BLaER1 treated with 17β-estradiol and CSF1 and Interleukin-3, amounts not matched to agents 10 nM and 100 nM (cell line): ENCODE measurements at regions not wholly inside any gene's neighbourhood (a gene's known extent, or its start where the extent isn't known, plus 50 kb on each side); places are given as distances from the start of the nearest gene placed in this dataset.

Experiments used
- H3K27ac ChIP-seq, 11 experiments: shearing (Covaris generic); formaldehyde crosslinking; 2 replicates each; pipeline ENCODE4 v1.8.1; 2022
- H3K27me3 ChIP-seq, 11 experiments: shearing (Covaris generic); formaldehyde crosslinking; 2 replicates each; pipeline ENCODE4 v1.8.1; 2022
- H3K36me3 ChIP-seq, 11 experiments: shearing (Covaris generic); formaldehyde crosslinking; 2 replicates each; pipeline ENCODE4 v1.8.1; 2022
- H3K4me1 ChIP-seq, 10 experiments: shearing (Covaris generic); formaldehyde crosslinking; 2 replicates each; pipeline ENCODE4 v1.8.1; 2022
- H3K4me2 ChIP-seq, 11 experiments: shearing (Covaris generic); formaldehyde crosslinking; 2 replicates each; pipeline ENCODE4 v1.8.1; 2022
- H3K4me3 ChIP-seq, 10 experiments: shearing (Covaris generic); formaldehyde crosslinking; 2 replicates each; pipeline ENCODE4 v1.8.1; 2022
- H3K9ac ChIP-seq, 11 experiments: shearing (Covaris generic); formaldehyde crosslinking; 2 replicates each; pipeline ENCODE4 v1.8.1; 2022
- H3K9me3 ChIP-seq, 11 experiments: shearing (Covaris generic); formaldehyde crosslinking; replicated peaks in 1 of 11; 2 replicates each; pipeline ENCODE4 v1.8.1; 2022
- H4K20me1 ChIP-seq, 11 experiments: shearing (Covaris generic); formaldehyde crosslinking; 2 replicates each; pipeline ENCODE4 v1.8.1; 2022
- Cebpa-rat ChIP-seq, 11 experiments: shearing (Covaris generic); IDR thresholded peaks; 2 replicates each; pipeline ENCODE4 v1.8.1; 2022

GRCh38 chr3:31265646-31266428, 266.9 kb upstream of the STT3B start:
- Histone ChIP-seq H3K27me3 (no peaks in the 10 kb centered on the region), H3K4me3 (no peak overlapping the region), H3K36me3 (no peaks in the 10 kb centered on the region; a peak in 1 of 22 replicates), H3K9ac (no peak overlapping the region), H3K4me2 (no peak overlapping the region), H4K20me1 (no peaks in the 10 kb centered on the region), H3K4me1 (peaks cover 0 to 6% (median 0%) of the 10 kb centered on the region in 10 experiments; a peak in 1 of 20 replicates), H3K27ac (no peak overlapping the region), H3K9me3 (peaks cover 2 to 9% (median 3%) of the 10 kb centered on the region in 11 experiments; a peak in 20 of 22 replicates)
- no peak for TF ChIP-seq Cebpa-rat (IDR thresholded peaks at IDR 0.05)

GRCh38 chr3:31268868-31269267, 263.9 kb upstream of the STT3B start:
- TF ChIP-seq Cebpa-rat (IDR thresholded peaks at IDR 0.05): no peak
- H4K20me1 ChIP-seq: no peaks in the 10 kb centered on the region
- H3K9me3 ChIP-seq: peaks cover 0 to 7% (median 0%) of the 10 kb centered on the region in 11 experiments; a peak in 3 of 22 replicates
- no peak overlapping the region for H3K27ac ChIP-seq
- H3K4me1 ChIP-seq: peaks cover 0 to 9% (median 6%) of the 10 kb centered on the region in 10 experiments; a peak in 6 of 20 replicates
- no peak overlapping the region for H3K9ac ChIP-seq
- no peaks in the 10 kb centered on the region for H3K36me3 ChIP-seq
- H3K4me3 ChIP-seq: no peak overlapping the region
- H3K4me2 ChIP-seq: no peak overlapping the region
- H3K27me3 ChIP-seq: no peaks in the 10 kb centered on the region

GRCh38 chr3:31270010-31270409, 262.7 kb upstream of the STT3B start:
- no peak for TF ChIP-seq Cebpa-rat (IDR thresholded peaks at IDR 0.05)
- H3K9me3 ChIP-seq: peaks cover 0 to 7% (median 0%) of the 10 kb centered on the region in 11 experiments; a peak in 3 of 22 replicates
- H3K27me3 ChIP-seq: no peaks in the 10 kb centered on the region
- H3K9ac ChIP-seq: no peak overlapping the region
- no peak overlapping the region for H3K4me3 ChIP-seq
- peaks cover 0 to 9% (median 6%) of the 10 kb centered on the region in 10 experiments; a peak in 6 of 20 replicates for H3K4me1 ChIP-seq
- H3K27ac ChIP-seq: no peak overlapping the region
- H3K4me2 ChIP-seq: no peak overlapping the region
- H3K36me3 ChIP-seq: no peaks in the 10 kb centered on the region
- no peaks in the 10 kb centered on the region for H4K20me1 ChIP-seq

- TF ChIP-seq Cebpa-rat (IDR thresholded peaks at IDR 0.05): no peak
- Histone ChIP-seq H3K36me3 (no peaks in the 10 kb centered on the region), H3K27ac (no peak overlapping the region), H3K9me3 (no peaks in the 10 kb centered on the region; a peak in 1 of 22 replicates), H3K4me2 (no peak overlapping the region), H4K20me1 (no peaks in the 10 kb centered on the region), H3K4me1 (peaks cover 0 to 9% (median 5%) of the 10 kb centered on the region in 10 experiments; a peak in 5 of 20 replicates), H3K4me3 (no peak overlapping the region), H3K27me3 (no peaks in the 10 kb centered on the region), H3K9ac (no peak overlapping the region)
Measured at GRCh38 chr3:31274326-31275024, 258.2 kb upstream of the STT3B start.

GRCh38 chr3:31275038-31275572, 257.6 kb upstream of the STT3B start:
- Histone ChIP-seq H4K20me1 (no peaks in the 10 kb centered on the region), H3K27ac (no peak overlapping the region), H3K4me2 (no peak overlapping the region), H3K9ac (no peak overlapping the region), H3K4me3 (no peak overlapping the region), H3K27me3 (no peaks in the 10 kb centered on the region), H3K4me1 (peaks cover 0 to 9% (median 5%) of the 10 kb centered on the region in 10 experiments; a peak in 5 of 20 replicates), H3K9me3 (peaks cover 0 to 3% (median 0%) of the 10 kb centered on the region in 11 experiments; a peak in 2 of 22 replicates), H3K36me3 (no peaks in the 10 kb centered on the region)
- TF ChIP-seq Cebpa-rat (IDR thresholded peaks at IDR 0.05): no peak

GRCh38 chr3:31275583-31275982, 257.1 kb upstream of the STT3B start:
- no peaks in the 10 kb centered on the region for H4K20me1 ChIP-seq
- no peak overlapping the region for H3K4me2 ChIP-seq
- H3K36me3 ChIP-seq: no peaks in the 10 kb centered on the region
- H3K27ac ChIP-seq: no peak overlapping the region
- H3K9ac ChIP-seq: no peak overlapping the region
- H3K4me3 ChIP-seq: no peak overlapping the region
- peaks cover 0 to 9% (median 5%) of the 10 kb centered on the region in 10 experiments; a peak in 5 of 20 replicates for H3K4me1 ChIP-seq
- TF ChIP-seq Cebpa-rat (IDR thresholded peaks at IDR 0.05): no peak
- H3K9me3 ChIP-seq: peaks cover 0 to 3% (median 0%) of the 10 kb centered on the region in 11 experiments; a peak in 2 of 22 replicates
- H3K27me3 ChIP-seq: no peaks in the 10 kb centered on the region

- H3K27me3 ChIP-seq: no peaks in the 10 kb centered on the region
- H3K9ac ChIP-seq: no peak overlapping the region
- H3K4me1 ChIP-seq: peaks cover 0 to under 1% (median 0%) of the 10 kb centered on the region in 10 experiments; a peak in 2 of 20 replicates
- H3K36me3 ChIP-seq: no peaks in the 10 kb centered on the region
- H3K9me3 ChIP-seq: peaks cover 0 to 3% (median 0%) of the 10 kb centered on the region in 11 experiments; a peak in 2 of 22 replicates
- TF ChIP-seq Cebpa-rat (IDR thresholded peaks at IDR 0.05): no peak
- no peaks in the 10 kb centered on the region for H4K20me1 ChIP-seq
- H3K4me2 ChIP-seq: no peak overlapping the region
- no peak overlapping the region for H3K27ac ChIP-seq
- no peak overlapping the region for H3K4me3 ChIP-seq
Measured at GRCh38 chr3:31277582-31277981, 255.1 kb upstream of the STT3B start.

- Histone ChIP-seq H3K9ac (no peak overlapping the region), H3K4me1 (no peaks in the 10 kb centered on the region), H3K4me2 (no peak overlapping the region), H3K9me3 (peaks cover 0 to 8% (median 0%) of the 10 kb centered on the region in 11 experiments; a peak in 4 of 22 replicates), H4K20me1 (no peaks in the 10 kb centered on the region), H3K27me3 (no peaks in the 10 kb centered on the region), H3K27ac (no peak overlapping the region), H3K36me3 (no peaks in the 10 kb centered on the region), H3K4me3 (no peak overlapping the region)
- TF ChIP-seq Cebpa-rat (IDR thresholded peaks at IDR 0.05): no peak
Measured at GRCh38 chr3:31278532-31278931, 254.2 kb upstream of the STT3B start.

- H3K27ac ChIP-seq: no peak overlapping the region
- no peaks in the 10 kb centered on the region for H3K36me3 ChIP-seq
- no peak overlapping the region for H3K4me3 ChIP-seq
- H3K4me1 ChIP-seq: peaks cover 18 to 26% (median 22%) of the 10 kb centered on the region in 10 experiments
- H3K4me2 ChIP-seq: no peak overlapping the region
- no peaks in the 10 kb centered on the region for H3K27me3 ChIP-seq
- no peaks in the 10 kb centered on the region for H4K20me1 ChIP-seq
- no peak overlapping the region for H3K9ac ChIP-seq
- TF ChIP-seq Cebpa-rat (IDR thresholded peaks at IDR 0.05): no peak
- H3K9me3 ChIP-seq: peaks cover 0 to 8% (median 0%) of the 10 kb centered on the region in 11 experiments; a peak in 4 of 22 replicates
Measured at GRCh38 chr3:31284776-31285175, 247.9 kb upstream of the STT3B start.
